Mesothelial cell of epicardium (in vitro differentiated cells): ENCODE measurements at regions not wholly inside any gene's neighbourhood (a gene's known extent, or its start where the extent isn't known, plus 50 kb on each side); places are given as distances from the start of the nearest gene placed in this dataset.
A peak's percentile ranks its signal among the peaks of the same experiment; 100 is the strongest.

Experiments
- DNase-seq, 2 experiments: peaks; one replicate each; pipeline ENCODE4 v3.0.0; 2021; ENCODE audit warnings: low spot score in 2 of 2; ENCODE audit not compliant: unreplicated experiment in 2 of 2
- H3K27ac Mint-ChIP-seq: 2 replicates; pipeline ENCODE4 v1.8.0; 2021; ENCODE audit warnings: mixed read lengths
- H3K27me3 Mint-ChIP-seq: 2 replicates; pipeline ENCODE4 v1.8.0; 2021; ENCODE audit warnings: low read depth, mixed read lengths
- H3K36me3 Mint-ChIP-seq: 2 replicates; pipeline ENCODE4 v1.8.0; 2021; ENCODE audit warnings: mixed read lengths
- H3K4me1 Mint-ChIP-seq: 2 replicates; pipeline ENCODE4 v1.8.0; 2021; ENCODE audit warnings: mixed read lengths
- H3K4me3 Mint-ChIP-seq: 2 replicates; pipeline ENCODE4 v1.8.0; 2021; ENCODE audit warnings: mild to moderate bottlenecking, moderate library complexity, mixed read lengths
- H3K9me3 Mint-ChIP-seq: 2 replicates; pipeline ENCODE4 v1.8.0; 2021; ENCODE audit warnings: mixed read lengths
- CTCF ChIP-seq: fragments of 200-600 bp; sonication (generic); IDR thresholded peaks from one replicate; pipeline ENCODE4 v1.5.0; 2021; ENCODE audit warnings: antibody characterized with exemption; ENCODE audit not compliant: unreplicated experiment

GRCh38 chr11:70651031-70651430 lies 252.7 kb downstream of the CTTN start:
- Mint-ChIP-seq H3K4me3 (no peak overlapping the region), H3K27me3 (peaks cover 8% of the 10 kb centered on the region), H3K4me1 (no peaks in the 10 kb centered on the region), H3K27ac (no peak overlapping the region), H3K36me3 (no peaks in the 10 kb centered on the region), H3K9me3 (no peaks in the 10 kb centered on the region)
- TF ChIP-seq CTCF = no peak
- no peak for DNase-seq

GRCh38 chr11:70654016-70654415 lies 255.7 kb downstream of the CTTN start:
- H3K4me3 Mint-ChIP-seq = no peak overlapping the region
- no peak for TF ChIP-seq CTCF
- no peaks in the 10 kb centered on the region for H3K4me1 Mint-ChIP-seq
- H3K9me3 Mint-ChIP-seq = no peaks in the 10 kb centered on the region
- peaks cover 14% of the 10 kb centered on the region for H3K27me3 Mint-ChIP-seq
- H3K27ac Mint-ChIP-seq = no peak overlapping the region
- DNase-seq = no peak
- no peaks in the 10 kb centered on the region for H3K36me3 Mint-ChIP-seq

- no peaks in the 10 kb centered on the region for H3K4me1 Mint-ChIP-seq
- no peak overlapping the region for H3K4me3 Mint-ChIP-seq
- no peaks in the 10 kb centered on the region for H3K36me3 Mint-ChIP-seq
- no peak for TF ChIP-seq CTCF
- H3K9me3 Mint-ChIP-seq = no peaks in the 10 kb centered on the region
- H3K27me3 Mint-ChIP-seq = peaks cover 30% of the 10 kb centered on the region
- no peak overlapping the region for H3K27ac Mint-ChIP-seq
- no peak for DNase-seq
These were observed 257.5 kb downstream of the CTTN start for GRCh38 chr11:70655816-70656215.

GRCh38 chr11:70656252-70656651 lies 257.9 kb downstream of the CTTN start:
- Mint-ChIP-seq H3K9me3 (no peaks in the 10 kb centered on the region), H3K27me3 (peaks cover 34% of the 10 kb centered on the region), H3K4me3 (no peak overlapping the region), H3K27ac (no peak overlapping the region), H3K4me1 (peaks cover 3% of the 10 kb centered on the region), H3K36me3 (no peaks in the 10 kb centered on the region)
- no peak for TF ChIP-seq CTCF
- DNase-seq = no peak

- DNase-seq = no peak
- H3K27ac Mint-ChIP-seq = no peak overlapping the region
- H3K9me3 Mint-ChIP-seq = no peaks in the 10 kb centered on the region
- no peak for TF ChIP-seq CTCF
- H3K4me1 Mint-ChIP-seq = peaks cover 14% of the 10 kb centered on the region
- peaks cover 72% of the 10 kb centered on the region for H3K27me3 Mint-ChIP-seq
- H3K36me3 Mint-ChIP-seq = no peaks in the 10 kb centered on the region
- no peak overlapping the region for H3K4me3 Mint-ChIP-seq
These were observed 261.9 kb downstream of the CTTN start for GRCh38 chr11:70660059-70660888.

GRCh38 chr11:70660889-70661197 lies 262.5 kb downstream of the CTTN start:
- no peak for DNase-seq
- no peak for TF ChIP-seq CTCF
- Mint-ChIP-seq H3K27ac (no peak overlapping the region), H3K36me3 (no peaks in the 10 kb centered on the region), H3K4me3 (peak overlapping the region; percentile 59), H3K4me1 (peaks cover 14% of the 10 kb centered on the region), H3K27me3 (peaks cover 75% of the 10 kb centered on the region), H3K9me3 (no peaks in the 10 kb centered on the region)
